ENCODE measurements at regions not wholly inside any gene's neighbourhood (a gene's known extent, or its start where the extent isn't known, plus 50 kb on each side); places are given as distances from the start of the nearest gene placed in this dataset.

DNA sequence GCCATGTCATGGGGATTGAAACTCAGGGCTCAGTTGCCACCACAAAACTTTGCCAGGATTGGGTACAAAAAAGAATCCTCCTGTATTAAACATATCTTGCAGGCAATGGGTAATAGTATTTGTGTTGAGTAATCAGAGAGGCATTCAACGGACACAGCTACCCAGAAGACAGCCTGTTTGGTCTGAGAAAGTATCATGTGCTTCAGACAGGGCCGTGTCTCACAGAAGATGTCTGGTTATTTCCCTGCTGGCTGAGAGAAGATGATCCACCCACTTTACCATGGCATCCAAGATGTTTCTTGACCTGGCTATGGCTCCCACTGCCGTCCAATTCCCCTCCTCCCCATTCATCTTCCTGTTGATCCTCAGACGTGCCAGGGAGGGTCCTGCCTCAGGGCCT lies 304.3 kb upstream of the XYLT1 start:
- no peak for TF ChIP-seq CTCF (IDR thresholded peaks at IDR 0.05)
- no peak for TF ChIP-seq POLR2A (IDR thresholded peaks at IDR 0.05)
